WI38 (cell line): ENCODE measurements at regions not wholly inside any gene's neighbourhood (a gene's known extent, or its start where the extent isn't known, plus 50 kb on each side); places are given as distances from the start of the nearest gene placed in this dataset.

Experiments used
- H3K4me3 ChIP-seq: 2 replicates; pipeline ENCODE4 v1.5.1; 2011; ENCODE audit warnings: low read depth, mild to moderate bottlenecking, control low read depth, low read length
- CTCF ChIP-seq: IDR thresholded peaks from 2 replicates; pipeline ENCODE4 v1.5.1; 2012; ENCODE audit warnings: low read depth, mild to moderate bottlenecking, control low read depth, low read length

DNA sequence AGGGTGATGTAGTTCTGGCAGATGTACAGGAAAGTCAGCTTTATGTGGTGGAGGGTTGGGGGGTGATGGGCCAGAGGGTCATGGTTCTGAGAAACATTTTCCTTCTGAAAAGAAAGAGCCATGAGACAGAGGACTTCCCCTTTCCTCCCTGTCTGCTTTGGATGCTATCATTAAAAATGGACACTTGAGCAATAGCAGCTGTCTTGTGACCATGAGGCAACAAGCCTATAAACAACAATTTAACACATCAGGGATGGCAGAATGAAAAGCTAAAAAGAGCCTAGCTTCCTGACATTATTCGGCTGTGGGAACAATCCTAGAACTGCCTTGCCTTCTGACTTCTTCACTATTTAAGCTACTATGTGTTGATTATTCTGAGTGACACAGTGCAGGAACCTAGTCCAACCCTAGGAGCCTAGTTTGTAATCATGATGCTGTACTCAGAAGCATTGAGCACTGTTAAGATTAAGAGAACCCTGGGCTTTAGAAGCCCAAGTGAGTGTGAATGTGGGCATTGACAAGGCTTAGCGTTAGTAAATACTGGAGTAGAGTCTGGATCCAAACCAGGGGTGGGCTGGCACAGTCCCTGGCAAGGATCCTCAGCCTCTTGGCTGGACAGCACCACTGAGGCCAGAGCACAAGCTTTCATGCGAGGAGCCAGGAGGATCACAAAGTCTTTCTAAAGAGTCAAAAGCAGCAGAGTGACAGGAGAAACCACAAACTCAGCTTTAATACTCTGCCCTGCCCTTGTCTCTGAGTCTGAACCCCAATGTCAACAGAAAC, 178.5 kb upstream of the EGFLAM start:
- no peak overlapping the region for H3K4me3 ChIP-seq
- TF ChIP-seq CTCF, result no peak

DNA sequence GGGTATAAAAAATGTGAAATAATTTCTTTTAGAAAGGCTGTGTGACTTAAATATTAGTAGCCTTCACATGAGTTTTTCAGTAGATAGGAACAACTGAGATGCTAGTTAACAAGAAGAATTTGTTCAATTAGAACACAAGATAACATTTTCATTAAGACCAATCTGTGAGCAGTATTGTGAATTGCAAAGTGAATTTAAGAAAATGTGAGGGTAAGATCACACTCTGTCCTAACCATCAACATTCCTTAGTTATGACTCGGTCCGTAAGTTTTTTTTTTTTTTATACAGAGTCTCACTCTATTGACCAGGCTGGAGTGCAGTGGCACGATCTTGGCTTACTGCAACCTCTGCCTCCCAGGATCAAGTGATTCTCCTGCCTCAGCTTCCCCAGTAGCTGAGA, 180.2 kb upstream of the EGFLAM start:
- H3K4me3 ChIP-seq, result no peak overlapping the region
- no peak for TF ChIP-seq CTCF

- H3K4me3 ChIP-seq, result no peak overlapping the region
- TF ChIP-seq CTCF, result no peak
Observed at GRCh38 chr5:38077652-38078051, 180.7 kb upstream of the EGFLAM start.

GRCh38 chr5:38071831-38072694, 186.3 kb upstream of the EGFLAM start:
- no peak overlapping the region for H3K4me3 ChIP-seq
- TF ChIP-seq CTCF, result no peak

- TF ChIP-seq CTCF, result no peak
- H3K4me3 ChIP-seq, result no peak overlapping the region
Observed at GRCh38 chr5:38070304-38070950, 187.9 kb upstream of the EGFLAM start.

GRCh38 chr5:38069360-38069759, 189.0 kb upstream of the EGFLAM start:
- H3K4me3 ChIP-seq, result no peak overlapping the region
- TF ChIP-seq CTCF, result no peak
